ENCODE measurements at regions not wholly inside any gene's neighbourhood (a gene's known extent, or its start where the extent isn't known, plus 50 kb on each side); places are given as distances from the start of the nearest gene placed in this dataset.

GRCh38 chr3:117263270-117263669, 553.7 kb downstream of the TUSC7 start:
- TF ChIP-seq CTCF (conservative IDR thresholded peaks at IDR 0.05; ENCODE audit: low read depth in 2 of 2) (no peak), REST (IDR thresholded peaks at IDR 0.05; ENCODE audit: unreplicated experiment) (no peak), CREB1 (CRISPR knock-in tag; IDR thresholded peaks at IDR 0.05; ENCODE audit: low read depth) (no peak), POLR2AphosphoS5 (IDR thresholded peaks at IDR 0.05; ENCODE audit: low read depth) (no peak), EZH2phosphoT487 (IDR thresholded peaks at IDR 0.05; ENCODE audit: unreplicated experiment) (no peak), ZNF331 (CRISPR knock-in tag; IDR thresholded peaks at IDR 0.05; ENCODE audit: low read depth) (no peak), EZH2 (IDR thresholded peaks at IDR 0.05; ENCODE audit: low read depth, unreplicated experiment) (no peak), JUNB (IDR thresholded peaks at IDR 0.05; ENCODE audit: unreplicated experiment) (no peak), ETS1 (IDR thresholded peaks at IDR 0.05) (no peak)

Measured in GM23338 (cell line).